Body of pancreas (tissue), 4 donors: ENCODE measurements at regions not wholly inside any gene's neighbourhood (a gene's known extent, or its start where the extent isn't known, plus 50 kb on each side); places are given as distances from the start of the nearest gene placed in this dataset.

Source experiments
- CTCF ChIP-seq, 7 experiments: fragments of 450-650 bp in 4 of 7; fragments of 200-600 bp in 3 of 7; sonication (generic) in 3 of 7; IDR thresholded peaks; one replicate each; pipeline ENCODE4 v1.5.1; 2016 to 2019; ENCODE audit warnings: antibody characterized with exemption in 7 of 7
- POLR2A ChIP-seq, 3 donors: fragments of 450-650 bp; IDR thresholded peaks; one replicate each; pipeline ENCODE4 v1.6.1; 2016; ENCODE audit warnings: antibody characterized with exemption in 3 of 3, mild to moderate bottlenecking in 2 of 3

GRCh38 chr12:71266606-71267005 is 108.8 kb upstream of the TSPAN8 start:
- TF ChIP-seq POLR2A (IDR thresholded peaks at IDR 0.05) (no peak), CTCF (IDR thresholded peaks at IDR 0.05) (no peak)
